SU-DHL-6 (cell line): ENCODE measurements at regions not wholly inside any gene's neighbourhood (a gene's known extent, or its start where the extent isn't known, plus 50 kb on each side); places are given as distances from the start of the nearest gene placed in this dataset.

Source experiments
- H2AFZ ChIP-seq: fragments of 200-600 bp; sonication (generic); 2 replicates; pipeline ENCODE4 v1.6.1; 2014; ENCODE audit warnings: low read depth, mild to moderate bottlenecking, moderate library complexity, mixed read lengths, antibody characterized with exemption, low read length; ENCODE audit not compliant: severe bottlenecking
- H3F3A ChIP-seq: fragments of 200-600 bp; shearing (Covaris generic); 2 replicates; pipeline ENCODE4 v1.6.0; 2016; ENCODE audit warnings: antibody characterized with exemption, mild to moderate bottlenecking; ENCODE audit not compliant: insufficient read depth
- H3K27ac ChIP-seq: fragments of 200-600 bp; sonication (generic); 2 replicates; pipeline ENCODE4 v1.5.1; 2016; ENCODE audit warnings: low read depth, mild to moderate bottlenecking, low read length, moderate library complexity, mixed read lengths
- H3K27me3 ChIP-seq: fragments of 200-600 bp; sonication (generic), shearing (Covaris generic); 2 replicates; pipeline ENCODE4 v1.6.0; 2014; ENCODE audit warnings: mild to moderate bottlenecking, low read length
- H3K36me3 ChIP-seq: fragments of 200-600 bp; sonication (generic); 2 replicates; pipeline ENCODE4 v1.6.1; 2014; ENCODE audit warnings: mild to moderate bottlenecking, low read length, mixed read lengths
- H3K4me2 ChIP-seq: fragments of 300-600, 200-600 bp; shearing (Covaris generic), sonication (generic); 2 replicates; pipeline ENCODE4 v1.6.0; 2014; ENCODE audit warnings: low read length, low read depth, mild to moderate bottlenecking; ENCODE audit not compliant: poor library complexity, severe bottlenecking
- H3K4me3 ChIP-seq: fragments of 200-600 bp; sonication (generic); 2 replicates; pipeline ENCODE4 v1.5.1; 2014; ENCODE audit warnings: antibody characterized with exemption, low read length, mild to moderate bottlenecking, mixed read lengths; ENCODE audit not compliant: insufficient read depth, poor library complexity, severe bottlenecking
- H3K79me2 ChIP-seq: fragments of 200-600 bp; sonication (generic); 2 replicates; pipeline ENCODE4 v1.6.1; 2014; ENCODE audit warnings: mild to moderate bottlenecking, low read length, moderate library complexity; ENCODE audit not compliant: insufficient read depth
- H3K9ac ChIP-seq: fragments of 200-600 bp; sonication (generic); 2 replicates; pipeline ENCODE4 v1.7.0; 2014; ENCODE audit warnings: mild to moderate bottlenecking, low read length
- H3K9me2 ChIP-seq: fragments of 200-600 bp; sonication (generic); replicated peaks from 2 replicates; pipeline ENCODE4 v1.6.1; 2014; ENCODE audit warnings: low read length; ENCODE audit not compliant: insufficient read depth
- H3K9me3 ChIP-seq: fragments of 200-600 bp; sonication (generic); 2 replicates; pipeline ENCODE4 v1.6.1; 2014; ENCODE audit warnings: low read length, mixed read lengths; ENCODE audit not compliant: insufficient read depth
- H4K20me1 ChIP-seq: fragments of 200-600 bp; sonication (generic); 2 replicates; pipeline ENCODE4 v1.6.1; 2014; ENCODE audit warnings: low read depth, mild to moderate bottlenecking, antibody characterized with exemption, low read length, moderate library complexity, mixed read lengths
- EZH2phosphoT487 ChIP-seq: fragments of 200-600 bp; sonication (generic), shearing (Covaris generic); conservative IDR thresholded peaks from 2 replicates; pipeline ENCODE4 v1.6.1; 2018; ENCODE audit warnings: mild to moderate bottlenecking, antibody characterized with exemption, low read length, moderate library complexity, mixed read lengths
- TF ChIP-seq, protein P1 (sequence below): fragments of 200-600 bp; sonication (generic); IDR thresholded peaks from one replicate; pipeline ENCODE4 v1.5.1; 2017; ENCODE audit warnings: antibody characterized with exemption, mild to moderate bottlenecking, low read length, moderate library complexity; ENCODE audit not compliant: insufficient read depth, poor library complexity, severe bottlenecking

- Histone ChIP-seq H2AFZ (no peak overlapping the region), H3K9me3 (no peaks in the 10 kb centered on the region), H3K9ac (no peak overlapping the region), H3F3A (no peaks in the 10 kb centered on the region), H3K9me2 (no peaks in the 10 kb centered on the region), H3K4me2 (no peak overlapping the region), H4K20me1 (no peaks in the 10 kb centered on the region), H3K27me3 (no peaks in the 10 kb centered on the region), H3K4me3 (no peak overlapping the region), H3K36me3 (no peaks in the 10 kb centered on the region), H3K27ac (no peak overlapping the region), H3K79me2 (no peaks in the 10 kb centered on the region)
- no peak for TF ChIP-seq EZH2phosphoT487
- TF ChIP-seq, protein P1, sequence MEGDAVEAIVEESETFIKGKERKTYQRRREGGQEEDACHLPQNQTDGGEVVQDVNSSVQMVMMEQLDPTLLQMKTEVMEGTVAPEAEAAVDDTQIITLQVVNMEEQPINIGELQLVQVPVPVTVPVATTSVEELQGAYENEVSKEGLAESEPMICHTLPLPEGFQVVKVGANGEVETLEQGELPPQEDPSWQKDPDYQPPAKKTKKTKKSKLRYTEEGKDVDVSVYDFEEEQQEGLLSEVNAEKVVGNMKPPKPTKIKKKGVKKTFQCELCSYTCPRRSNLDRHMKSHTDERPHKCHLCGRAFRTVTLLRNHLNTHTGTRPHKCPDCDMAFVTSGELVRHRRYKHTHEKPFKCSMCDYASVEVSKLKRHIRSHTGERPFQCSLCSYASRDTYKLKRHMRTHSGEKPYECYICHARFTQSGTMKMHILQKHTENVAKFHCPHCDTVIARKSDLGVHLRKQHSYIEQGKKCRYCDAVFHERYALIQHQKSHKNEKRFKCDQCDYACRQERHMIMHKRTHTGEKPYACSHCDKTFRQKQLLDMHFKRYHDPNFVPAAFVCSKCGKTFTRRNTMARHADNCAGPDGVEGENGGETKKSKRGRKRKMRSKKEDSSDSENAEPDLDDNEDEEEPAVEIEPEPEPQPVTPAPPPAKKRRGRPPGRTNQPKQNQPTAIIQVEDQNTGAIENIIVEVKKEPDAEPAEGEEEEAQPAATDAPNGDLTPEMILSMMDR: no peak
These were observed 204.1 kb downstream of the SS18 start for GRCh38 chr18:25886283-25886682.

DNA sequence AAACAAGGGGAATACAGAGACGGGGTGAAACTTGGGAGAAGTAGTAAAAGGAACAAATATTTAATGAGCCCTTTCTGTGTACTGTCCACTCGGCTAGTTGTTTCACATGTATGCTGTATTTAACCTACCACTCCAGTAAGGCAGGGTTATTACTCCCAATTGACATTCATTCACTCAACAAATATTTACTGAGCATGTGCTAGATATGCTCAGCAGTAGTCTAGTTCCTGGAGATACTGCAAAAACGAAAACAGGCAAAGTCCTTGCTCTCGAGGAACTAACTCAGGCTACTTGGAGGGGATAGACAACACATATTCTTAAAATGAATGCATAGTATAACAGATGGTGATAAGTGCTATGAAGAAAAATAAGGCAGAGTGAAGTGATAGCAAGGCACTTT is 207.3 kb downstream of the SS18 start:
- Histone ChIP-seq H3K9ac (no peak overlapping the region), H2AFZ (no peak overlapping the region), H3K9me2 (no peaks in the 10 kb centered on the region), H3K27ac (no peak overlapping the region), H3K9me3 (no peaks in the 10 kb centered on the region), H4K20me1 (no peaks in the 10 kb centered on the region), H3K79me2 (no peaks in the 10 kb centered on the region), H3K4me2 (no peak overlapping the region), H3K27me3 (no peaks in the 10 kb centered on the region), H3K4me3 (no peak overlapping the region), H3F3A (no peaks in the 10 kb centered on the region), H3K36me3 (no peaks in the 10 kb centered on the region)
- TF ChIP-seq, protein P1: no peak
- TF ChIP-seq EZH2phosphoT487: no peak

DNA sequence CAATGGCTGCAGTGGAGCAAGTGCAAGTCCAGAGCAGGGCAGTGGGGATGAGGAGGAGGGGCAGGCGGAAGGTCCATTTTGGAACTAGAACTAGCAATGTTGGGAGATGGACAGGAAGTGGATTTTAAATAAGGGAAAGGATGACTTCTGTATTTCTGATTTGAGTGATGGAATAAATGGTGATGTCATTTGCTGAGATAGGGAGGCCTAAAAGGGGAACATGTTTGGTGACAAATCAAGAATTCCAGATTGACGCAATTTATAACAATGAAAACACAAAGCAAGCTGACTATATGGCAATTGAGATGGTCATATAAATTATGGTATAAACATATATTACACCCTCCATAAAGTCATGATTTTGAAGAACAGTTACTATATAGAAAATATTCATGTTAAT is 209.3 kb downstream of the SS18 start:
- no peak overlapping the region for H3K4me3 ChIP-seq
- no peaks in the 10 kb centered on the region for H3K27me3 ChIP-seq
- H3K79me2 ChIP-seq: no peaks in the 10 kb centered on the region
- H3K9me3 ChIP-seq: no peaks in the 10 kb centered on the region
- no peak overlapping the region for H3K4me2 ChIP-seq
- H2AFZ ChIP-seq: no peak overlapping the region
- TF ChIP-seq, protein P1: no peak
- TF ChIP-seq EZH2phosphoT487: no peak
- H3K36me3 ChIP-seq: no peaks in the 10 kb centered on the region
- H3K9me2 ChIP-seq: no peaks in the 10 kb centered on the region
- no peaks in the 10 kb centered on the region for H3F3A ChIP-seq
- no peaks in the 10 kb centered on the region for H4K20me1 ChIP-seq
- H3K27ac ChIP-seq: no peak overlapping the region
- H3K9ac ChIP-seq: no peak overlapping the region
